Myocyte (in vitro differentiated cells): ENCODE measurements at regions not wholly inside any gene's neighbourhood (a gene's known extent, or its start where the extent isn't known, plus 50 kb on each side); places are given as distances from the start of the nearest gene placed in this dataset.
A peak's percentile ranks its signal among the peaks of the same experiment; 100 is the strongest.
"Not testable (repeated sequence)": the region's sequence is repeated elsewhere in the genome, so short reads cannot be mapped to it uniquely, and the experiment has no call there.

Experiments used
- DNase-seq: peaks from one replicate; pipeline ENCODE4 v3.0.0-alpha.2; 2012; ENCODE audit warnings: low read depth

DNA sequence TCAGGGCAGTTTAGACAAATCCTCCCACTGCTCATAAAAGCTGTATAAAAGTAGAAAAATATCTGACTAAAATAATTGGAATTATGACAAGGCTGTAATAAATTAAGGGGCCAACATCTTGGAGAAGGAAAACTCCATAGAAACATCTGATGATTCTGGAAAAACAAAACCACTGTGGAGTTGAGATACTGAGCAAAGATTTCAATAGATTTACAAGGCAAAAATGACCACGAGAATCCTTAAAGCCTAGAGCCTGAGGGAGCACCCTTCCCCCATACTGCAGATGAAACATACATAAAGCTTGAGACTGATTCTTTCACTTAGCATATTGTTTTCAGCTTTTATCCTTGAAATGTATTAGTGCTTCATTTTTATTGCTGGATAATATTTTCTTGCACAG, 286.4 kb upstream of the MMADHC start:
- DNase-seq, result no peak

DNA sequence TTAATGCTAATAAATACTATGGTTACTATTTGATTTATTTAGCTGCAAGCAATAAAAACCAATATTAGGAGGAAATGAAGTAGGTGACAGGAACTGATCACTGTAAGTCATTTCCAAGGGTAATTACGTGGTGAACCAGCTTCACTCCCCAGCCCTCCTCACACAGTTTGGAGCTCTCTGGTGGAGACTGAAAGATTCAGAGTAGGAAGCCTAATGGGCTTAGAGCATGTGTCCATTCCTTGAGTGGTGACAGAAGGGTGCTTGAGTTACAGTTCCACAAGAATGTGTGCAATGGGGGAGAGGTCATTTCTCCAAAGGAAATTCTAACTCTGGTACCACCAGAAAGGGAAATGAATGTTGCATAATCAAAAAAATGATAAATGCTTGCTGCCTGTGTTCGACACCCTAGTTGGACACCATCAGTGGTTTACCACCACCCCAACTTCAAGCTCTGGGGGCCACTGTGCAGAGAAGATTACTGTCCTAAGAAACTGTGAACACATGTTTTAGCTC, 285.1 kb upstream of the MMADHC start:
- peak; percentile 45 for DNase-seq

DNA sequence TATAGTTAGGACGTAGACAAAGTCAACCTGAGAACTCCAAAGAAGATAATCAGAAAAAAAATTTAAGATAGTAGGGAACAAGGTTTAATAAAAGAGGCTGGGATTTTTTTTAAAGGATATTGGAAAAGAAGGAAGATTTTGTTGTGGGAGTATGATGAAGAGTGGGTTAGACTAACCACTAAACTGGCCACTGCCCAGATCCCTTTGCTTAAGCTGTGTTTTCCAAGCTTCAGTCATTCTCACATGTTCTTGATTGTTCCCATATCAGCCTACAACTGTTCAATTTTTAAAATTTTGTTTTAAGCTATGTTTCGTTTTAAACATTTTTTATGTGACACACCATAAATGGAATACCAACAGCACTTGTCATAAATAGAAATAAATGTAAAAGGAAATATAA, 284.5 kb upstream of the MMADHC start:
- DNase-seq, result no peak

DNA sequence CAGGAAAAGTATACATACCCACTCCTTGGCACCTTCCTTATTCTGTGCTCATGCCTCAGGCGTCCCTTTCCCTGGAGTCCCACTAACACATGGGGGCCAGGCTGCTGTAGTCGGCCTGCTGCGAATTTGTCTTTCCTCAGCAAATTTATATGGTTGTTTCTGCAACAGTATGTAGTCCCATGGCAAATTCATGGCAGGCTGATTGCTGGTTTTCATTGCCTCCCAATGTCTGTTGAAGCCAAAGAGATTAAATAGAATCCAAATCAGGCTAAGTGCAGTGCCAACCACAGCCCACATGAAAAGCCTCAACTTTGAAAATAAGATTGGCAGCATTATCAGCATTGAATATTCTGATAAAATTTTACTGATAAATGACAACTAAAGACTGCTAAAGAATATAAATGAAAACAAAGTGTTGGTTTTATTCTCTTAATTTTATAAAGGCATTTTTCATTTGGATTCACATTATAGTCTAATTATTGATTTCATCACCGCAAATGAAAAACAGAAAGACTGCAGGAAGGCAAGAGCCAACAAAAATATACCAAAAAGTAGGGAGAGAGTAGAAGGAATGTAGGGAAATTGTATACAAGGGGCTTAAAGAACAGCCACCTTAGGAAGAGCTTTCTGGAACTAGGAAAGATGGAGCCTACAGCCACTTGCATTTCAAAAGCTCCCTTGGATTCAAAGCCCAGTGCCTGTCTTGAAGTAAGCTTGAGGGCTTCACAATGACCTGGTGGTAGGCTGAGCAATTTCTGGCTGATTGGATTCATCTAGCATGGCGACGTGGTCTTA, 283.7 kb upstream of the MMADHC start:
- no peak for DNase-seq

DNA sequence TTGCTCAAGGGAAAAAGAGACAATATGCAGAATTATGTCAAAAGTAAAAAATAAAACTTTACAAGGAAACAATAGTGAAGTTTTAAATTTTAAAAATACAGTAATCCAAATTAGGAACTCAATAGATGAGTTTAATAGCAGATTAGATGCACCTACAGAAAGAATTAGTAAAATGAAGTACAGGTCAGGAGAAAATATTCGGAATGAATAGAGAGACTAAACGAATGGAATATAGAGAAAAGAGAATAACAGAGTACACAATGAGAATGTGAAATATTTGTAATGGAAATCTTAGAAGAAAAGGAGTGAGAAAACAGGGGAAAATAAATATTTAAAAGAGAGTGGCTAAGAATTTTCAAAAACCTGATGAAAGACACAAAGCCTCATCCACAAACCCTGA, 275.7 kb upstream of the MMADHC start:
- no peak for DNase-seq

DNA sequence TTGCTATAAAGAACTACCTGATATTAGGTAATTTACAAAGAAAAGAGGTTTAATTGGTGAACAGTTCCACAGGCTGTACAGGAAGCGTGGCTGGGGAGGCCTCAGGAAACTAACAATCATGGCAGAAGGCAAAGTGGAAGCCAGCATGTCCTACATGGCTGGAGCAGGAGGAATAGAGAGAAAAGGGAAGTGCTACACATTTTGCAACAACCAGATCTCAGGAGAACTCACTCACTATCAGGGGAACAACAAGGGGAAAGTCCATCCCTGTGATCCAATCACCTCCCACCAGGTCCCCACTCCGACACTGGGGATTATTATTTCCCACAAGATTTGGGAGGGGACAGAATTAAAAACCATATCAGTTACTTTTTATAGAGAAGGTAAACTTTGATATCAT, 273.5 kb upstream of the MMADHC start:
- DNase-seq, result no peak

DNA sequence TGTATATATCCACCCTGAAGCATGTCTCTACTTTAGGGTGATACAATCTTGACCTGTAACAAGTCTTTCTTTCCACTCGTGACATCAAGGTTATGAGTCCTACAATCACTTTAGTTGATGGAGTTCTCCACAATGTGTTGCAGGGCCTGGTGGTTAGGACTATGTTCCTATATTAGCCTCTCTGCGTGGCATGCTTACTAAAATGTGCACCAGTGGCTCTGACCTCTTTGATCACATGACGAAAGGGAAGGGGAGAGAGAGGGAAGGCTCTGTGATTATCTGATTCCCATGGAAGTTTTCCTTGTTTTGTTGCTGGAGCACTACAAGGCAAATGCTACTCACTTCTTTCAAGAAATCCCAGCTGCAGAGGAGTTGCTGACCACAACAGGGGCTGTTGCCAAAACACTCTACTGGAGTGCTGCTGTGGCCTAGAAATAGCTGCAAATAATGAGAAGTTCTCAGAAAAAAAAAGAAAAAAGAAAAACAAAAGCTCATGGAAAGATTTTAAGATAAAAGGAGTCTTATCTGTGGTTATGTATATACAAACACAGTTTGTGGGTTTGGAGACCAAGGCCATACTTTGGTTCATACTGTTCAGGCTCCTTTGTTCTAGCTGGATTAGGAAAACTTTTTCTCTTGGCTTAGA, 272.8 kb upstream of the MMADHC start:
- peak; percentile 90 for DNase-seq

DNA sequence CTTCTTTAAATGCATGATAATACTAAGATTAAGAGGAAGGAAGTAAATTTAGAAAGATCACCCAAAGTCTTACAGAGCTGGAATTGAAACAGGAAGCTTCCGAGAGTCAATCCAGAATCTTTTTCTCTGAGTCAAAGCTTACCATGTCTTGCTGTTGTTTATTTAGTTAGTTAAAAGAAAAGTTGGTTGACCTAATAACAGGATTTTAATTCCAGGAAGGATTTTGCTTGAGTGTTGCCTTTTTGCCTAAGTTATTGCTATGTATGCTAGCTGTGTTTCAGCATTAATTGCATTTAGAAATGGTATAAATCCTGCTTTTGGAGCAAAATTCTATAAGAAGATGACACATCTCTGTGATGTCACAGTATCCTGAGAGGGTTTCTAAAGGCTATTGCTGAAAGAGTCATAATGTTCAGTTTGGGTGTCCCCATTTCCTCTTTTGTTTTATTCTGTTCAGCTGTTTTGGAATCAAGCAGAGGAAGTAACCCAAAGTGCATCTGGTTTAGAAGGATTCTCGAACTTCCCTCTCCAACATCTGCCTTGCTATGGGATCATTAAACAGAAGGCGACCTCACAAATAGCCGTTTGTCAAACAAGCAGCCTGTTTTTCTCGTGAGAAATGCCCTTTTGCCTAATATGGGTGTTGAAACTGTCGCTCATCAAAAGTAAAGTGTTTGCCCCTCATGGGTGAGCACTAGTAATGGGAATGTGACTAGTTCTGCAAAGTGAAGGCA, 271.5 kb upstream of the MMADHC start:
- DNase-seq, result no peak

DNA sequence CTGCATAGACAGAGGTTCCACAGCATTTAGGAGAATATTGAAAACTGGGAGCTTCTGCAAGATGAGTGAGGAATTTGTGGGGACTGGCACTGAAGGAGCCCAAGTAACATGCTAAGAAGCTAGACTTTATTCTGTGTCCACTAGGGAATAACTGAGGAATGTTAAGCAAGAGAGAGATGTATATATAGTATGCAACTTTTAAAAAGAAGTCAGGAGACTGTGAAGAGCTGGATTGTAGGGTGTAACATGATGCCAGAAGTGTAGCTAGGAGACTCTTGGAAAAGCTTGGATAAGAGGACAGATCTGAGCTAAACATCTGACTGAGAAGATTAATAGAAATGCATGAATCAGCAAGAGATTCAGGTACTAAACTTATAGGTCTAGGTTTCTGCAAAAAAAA, 270.6 kb upstream of the MMADHC start:
- no peak for DNase-seq

DNA sequence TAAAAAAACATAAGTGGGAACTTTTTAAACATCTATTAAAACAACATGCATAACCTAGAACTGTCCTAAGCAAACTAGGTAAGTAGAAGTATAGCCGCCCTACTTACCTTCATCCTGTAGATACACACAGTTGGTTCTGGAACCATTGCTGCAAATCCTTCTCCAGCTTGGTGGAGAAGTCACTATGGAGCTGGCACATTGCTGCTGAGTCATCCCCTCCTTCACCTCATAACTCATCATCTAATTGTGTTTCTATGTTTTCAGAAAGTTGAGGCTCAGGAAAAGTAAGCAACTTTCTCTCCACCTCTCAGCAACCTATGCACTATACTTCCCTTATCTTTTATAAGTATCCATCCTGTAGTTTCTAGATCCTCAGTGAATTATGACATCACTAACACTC, 269.8 kb upstream of the MMADHC start:
- no peak for DNase-seq

DNA sequence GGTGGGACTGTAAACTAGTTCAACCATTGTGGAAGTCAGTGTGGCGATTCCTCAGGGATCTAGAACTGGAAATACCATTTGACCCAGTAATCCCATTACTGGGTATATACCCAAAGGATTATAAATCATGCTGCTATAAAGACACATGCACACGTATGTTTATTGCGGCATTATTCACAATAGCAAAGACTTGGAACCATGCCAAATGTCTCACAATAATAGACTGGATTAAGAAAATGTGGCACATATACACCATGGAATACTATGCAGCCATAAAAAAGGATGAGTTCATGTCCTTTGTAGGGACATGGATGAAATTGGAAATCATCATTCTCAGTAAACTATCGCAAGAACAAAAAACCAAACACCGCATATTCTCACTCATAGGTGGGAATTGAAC, 268.3 kb upstream of the MMADHC start:
- not testable (repeated sequence) for DNase-seq

DNA sequence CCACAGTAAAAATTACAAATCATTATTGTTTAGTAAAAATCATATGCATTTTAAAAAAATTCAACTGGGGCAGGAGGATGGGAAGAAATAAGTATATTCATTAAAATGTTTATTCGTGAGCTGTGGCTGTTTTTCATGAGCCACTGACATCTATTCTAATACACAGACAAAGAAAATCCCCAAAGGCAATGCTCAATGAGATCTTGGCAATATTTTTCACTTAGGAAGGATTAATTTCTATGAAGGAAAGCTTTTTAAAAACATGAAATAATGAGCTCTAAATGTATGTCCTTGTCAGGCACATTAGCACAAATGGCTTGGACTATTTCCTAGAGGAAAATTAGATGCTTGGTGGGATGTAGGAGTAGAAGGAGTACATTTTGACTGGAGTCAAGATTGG, 262.0 kb upstream of the MMADHC start:
- no peak for DNase-seq

DNA sequence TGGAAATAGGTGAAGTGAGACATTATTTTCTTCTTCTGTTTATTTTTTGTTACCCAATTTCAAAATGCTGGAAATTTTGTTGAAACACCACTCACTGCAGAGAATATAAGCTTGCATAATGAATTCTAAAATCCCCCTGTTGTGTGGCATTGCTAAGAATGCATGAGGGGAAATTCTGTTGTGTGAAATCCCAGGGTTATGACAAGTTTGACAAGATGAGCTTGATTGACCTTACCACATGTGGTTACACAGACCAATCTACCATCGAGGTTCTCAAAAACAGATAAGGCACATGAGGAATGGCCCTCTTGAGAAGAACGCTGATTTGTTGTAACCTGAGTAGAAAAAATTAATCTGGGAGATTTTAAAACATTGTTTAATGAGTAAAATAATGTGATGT, 261.6 kb upstream of the MMADHC start:
- no peak for DNase-seq

DNA sequence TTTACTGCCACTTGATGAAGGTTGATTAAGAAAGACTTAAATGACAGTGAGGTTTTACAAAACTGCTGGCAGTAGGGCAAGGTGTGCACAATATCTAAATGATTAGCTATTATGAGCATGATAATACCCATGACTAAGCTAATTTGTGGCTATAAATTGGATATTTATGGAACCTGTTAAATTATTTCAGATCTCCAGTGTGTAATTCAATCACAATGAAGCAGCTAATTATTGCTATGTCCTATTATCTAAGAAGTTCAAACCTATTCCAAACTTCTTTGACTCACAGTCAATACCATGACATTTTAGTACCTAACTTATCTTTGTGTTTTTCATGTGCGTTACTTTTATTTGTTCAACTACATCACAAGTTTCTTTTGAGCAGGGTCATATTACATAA, 253.8 kb upstream of the MMADHC start:
- no peak for DNase-seq

DNA sequence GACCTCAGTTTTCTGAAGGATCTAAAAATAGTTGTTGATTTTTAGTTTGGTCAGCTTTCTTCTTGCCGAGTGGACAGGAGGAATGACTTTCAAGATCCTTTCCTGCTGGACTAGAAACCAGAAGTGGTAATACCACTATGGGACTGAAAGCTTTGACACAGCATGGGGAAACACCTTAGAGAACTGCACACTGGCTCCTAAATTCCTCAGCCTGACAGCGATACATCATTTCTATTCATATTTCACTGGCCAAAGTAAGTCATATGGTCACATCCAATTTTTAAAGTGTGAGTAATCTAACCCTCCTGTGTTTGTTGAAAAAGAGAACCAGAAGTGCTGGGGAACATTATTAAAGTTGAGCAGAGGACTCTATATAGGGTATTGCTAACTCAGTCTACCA, 244.7 kb upstream of the MMADHC start:
- peak; percentile 22 for DNase-seq

DNA sequence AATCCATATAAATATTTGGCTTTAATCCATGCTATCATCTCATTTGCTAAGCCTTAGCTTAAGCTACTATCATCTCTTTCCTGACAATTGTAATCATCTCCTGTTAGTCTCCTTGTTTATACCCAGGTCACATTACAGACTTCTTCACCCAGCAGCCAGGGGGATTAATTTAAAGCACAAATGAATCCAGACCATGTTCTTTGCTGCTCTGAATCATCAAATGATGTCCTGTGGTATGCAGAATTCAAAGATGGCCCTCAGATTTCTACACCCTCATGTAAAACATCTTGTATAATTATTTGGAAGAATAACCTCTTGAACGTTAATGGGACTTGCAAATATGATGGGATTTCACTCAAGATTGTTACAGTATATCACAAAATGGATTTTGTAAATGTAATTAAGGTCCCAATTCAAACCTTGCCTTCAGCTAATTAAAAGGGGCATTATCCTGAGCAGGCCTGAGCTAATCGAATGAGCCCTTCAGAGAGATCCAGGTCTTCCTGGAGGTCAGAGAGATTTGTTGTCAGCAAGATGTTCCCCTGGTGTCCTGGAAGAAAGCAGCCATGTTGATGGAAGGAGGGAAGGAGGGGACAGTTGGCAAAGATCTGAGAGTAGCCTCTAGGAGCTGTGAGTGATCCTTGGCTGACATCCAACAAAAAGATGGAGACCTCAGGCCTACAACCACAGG, 241.1 kb upstream of the MMADHC start:
- no peak for DNase-seq

DNA sequence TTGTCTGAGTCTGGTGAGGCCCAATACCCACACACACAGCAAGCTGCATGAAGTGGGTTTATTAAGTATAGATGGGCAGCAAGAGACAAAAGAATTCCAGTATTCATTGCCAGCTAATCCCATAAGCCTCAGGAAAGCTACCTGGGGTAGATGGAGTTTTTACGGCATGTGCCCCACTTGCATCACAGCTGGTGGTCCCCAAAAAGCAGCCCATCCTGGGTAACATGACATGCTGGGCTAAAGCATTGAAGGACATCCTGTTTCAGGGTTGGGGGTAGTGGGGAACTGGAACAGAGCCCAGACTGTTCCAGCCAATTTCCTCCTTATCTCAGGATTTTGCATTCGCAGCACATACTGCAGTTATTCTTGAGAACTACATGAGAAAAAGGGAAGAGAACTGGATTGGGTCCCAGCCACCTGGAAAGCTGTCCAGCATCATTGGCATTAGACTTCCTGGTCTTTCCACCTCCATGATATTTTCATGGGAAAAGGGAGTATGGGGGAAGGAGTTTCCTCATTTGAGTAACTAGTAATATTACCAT, 240.1 kb upstream of the MMADHC start:
- DNase-seq, result no peak

DNA sequence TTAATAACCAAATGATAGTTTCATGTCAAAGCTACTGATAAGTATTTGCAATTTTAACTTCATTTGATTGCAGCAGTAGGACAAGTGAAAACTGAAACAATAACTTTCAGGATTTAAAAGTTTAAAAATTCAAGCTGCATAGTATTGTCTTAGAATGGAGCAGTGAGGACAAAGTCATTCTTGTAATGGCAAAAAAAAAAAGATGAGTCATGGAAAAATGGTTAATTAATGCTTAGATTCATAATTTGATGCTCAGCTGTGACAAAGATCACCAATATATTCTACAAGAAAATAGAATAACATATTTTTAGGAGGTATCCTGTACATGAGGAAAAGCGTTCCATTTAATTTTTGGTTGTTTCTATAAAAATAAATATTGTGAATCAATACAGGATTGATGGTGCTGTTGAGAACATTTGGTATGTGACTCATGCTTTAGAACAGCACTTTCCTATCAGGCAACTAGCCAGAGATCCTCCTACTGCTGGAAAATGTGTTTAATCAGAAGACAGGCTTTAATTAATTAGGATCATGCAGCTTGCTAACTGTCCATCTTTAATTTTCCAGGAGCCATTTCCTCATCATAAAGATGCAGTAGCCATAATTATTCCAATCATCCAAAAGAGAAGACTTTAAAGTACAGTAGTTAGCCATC, 239.0 kb upstream of the MMADHC start:
- no peak for DNase-seq

DNA sequence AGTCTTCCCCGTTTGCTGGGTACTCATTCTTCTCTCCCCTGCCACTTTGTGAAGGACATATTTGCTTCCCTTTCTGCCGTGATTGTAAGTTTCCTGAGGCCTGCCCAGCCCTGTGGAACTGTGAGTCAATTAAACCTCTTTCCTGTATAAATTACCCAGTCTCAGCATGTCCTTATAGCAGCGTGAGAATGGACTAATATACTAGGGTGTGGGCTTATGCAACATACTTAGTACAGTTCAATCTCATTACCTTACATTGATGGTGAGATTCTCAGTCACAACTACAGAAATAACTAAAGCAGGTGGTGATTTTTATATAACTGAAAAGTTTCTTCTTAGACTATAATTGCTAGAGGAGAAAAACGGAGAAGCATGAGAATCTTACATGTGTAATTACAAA, 237.9 kb upstream of the MMADHC start:
- no peak for DNase-seq

DNA sequence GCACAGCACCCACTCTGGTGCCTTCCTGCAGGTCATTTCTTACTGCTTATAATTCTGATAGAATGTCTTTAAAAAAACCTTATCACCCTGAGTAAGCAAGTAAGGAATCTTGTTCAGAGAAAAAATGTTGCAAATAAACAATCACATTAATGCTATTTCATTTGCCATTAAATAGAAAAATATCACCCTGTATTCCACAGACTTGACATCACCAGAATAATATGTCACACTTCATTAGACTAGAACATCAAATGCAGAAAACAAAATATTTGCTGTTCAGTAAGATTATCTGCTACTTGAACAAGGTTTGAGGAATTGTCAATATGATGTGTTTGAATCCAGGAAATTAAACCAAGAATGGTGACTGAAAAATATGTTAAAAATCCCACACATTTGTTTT, 236.6 kb upstream of the MMADHC start:
- no peak for DNase-seq
